ENCODE measurements at regions not wholly inside any gene's neighbourhood (a gene's known extent, or its start where the extent isn't known, plus 50 kb on each side); places are given as distances from the start of the nearest gene placed in this dataset.

- DNase-seq (ENCODE audit: low read depth) = no peak
These were observed 198.4 kb upstream of the NT5C1B start for GRCh38 chr2:18787726-18788125.

DNA sequence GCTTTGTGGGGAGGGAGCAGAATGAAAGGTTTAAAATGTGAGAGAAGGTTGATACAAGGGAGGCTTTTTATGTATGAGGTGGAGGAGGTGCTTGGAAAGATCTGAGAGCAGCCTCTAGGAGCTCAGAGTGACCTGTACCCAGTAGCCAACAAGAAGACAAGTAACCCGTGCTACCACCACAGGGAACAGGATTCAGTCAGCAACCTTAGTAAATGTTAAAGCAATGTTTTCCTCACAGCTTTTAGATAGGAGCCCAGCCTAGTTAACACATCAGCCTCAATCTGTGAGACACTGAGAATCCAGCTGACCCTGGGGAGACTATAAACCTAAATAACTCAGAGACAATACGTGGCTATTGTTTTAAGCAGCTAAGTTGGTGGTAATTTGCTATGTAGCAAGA lies 194.9 kb upstream of the NT5C1B start:
- no peak for DNase-seq (ENCODE audit: low read depth)

GRCh38 chr2:18781541-18782280 lies 192.3 kb upstream of the NT5C1B start:
- DNase-seq (ENCODE audit: low read depth) = peak; percentile 21

GRCh38 chr2:18777250-18777812 lies 188.0 kb upstream of the NT5C1B start:
- DNase-seq (ENCODE audit: low read depth) = no peak

GRCh38 chr2:18771212-18771611 lies 181.8 kb upstream of the NT5C1B start:
- DNase-seq (ENCODE audit: low read depth) = no peak

- DNase-seq (ENCODE audit: low read depth) = peak; percentile 44
These were observed 174.0 kb upstream of the NT5C1B start for GRCh38 chr2:18763338-18763737.

DNA sequence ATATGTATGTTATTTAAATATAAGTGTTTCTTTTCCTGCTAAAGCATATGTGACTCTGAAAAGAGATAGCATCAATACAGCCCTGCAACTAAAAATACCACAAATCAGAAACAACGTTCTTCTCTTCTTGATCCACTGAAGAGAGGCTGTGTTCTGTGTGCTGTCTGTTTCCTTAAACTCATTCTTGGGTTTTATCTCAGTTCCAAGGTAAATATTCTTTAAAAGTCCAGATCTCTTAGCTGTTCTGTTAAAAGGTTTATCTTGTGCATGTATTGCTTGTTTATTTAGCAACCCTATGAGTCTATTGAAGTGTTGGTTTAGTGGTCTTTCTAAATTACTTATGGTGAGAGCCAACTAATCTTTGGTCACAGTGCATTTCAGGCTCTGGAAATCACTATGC lies 173.3 kb upstream of the NT5C1B start:
- peak; percentile 51 for DNase-seq (ENCODE audit: low read depth)

GRCh38 chr2:18754286-18754685 lies 164.9 kb upstream of the NT5C1B start:
- DNase-seq (ENCODE audit: low read depth) = no peak

DNA sequence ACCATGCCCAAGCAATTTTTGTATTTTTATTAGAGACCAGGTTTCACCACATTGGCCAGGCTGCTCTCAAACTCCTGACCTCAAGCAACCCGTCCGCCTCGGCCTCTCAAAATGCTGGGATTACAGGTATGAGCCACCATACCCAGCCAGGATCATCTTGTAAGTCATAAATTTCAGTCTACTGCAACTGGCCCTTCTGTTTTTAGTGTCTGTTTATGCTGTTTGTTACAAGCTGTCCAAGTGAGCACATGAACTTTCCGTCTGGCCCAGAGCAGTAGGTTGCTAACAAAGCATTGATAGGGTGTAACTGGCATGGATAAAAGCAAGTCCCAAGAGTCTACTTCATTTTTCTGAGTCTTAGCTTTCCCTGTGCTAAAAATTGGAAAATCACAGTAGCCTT lies 164.4 kb upstream of the NT5C1B start:
- DNase-seq (ENCODE audit: low read depth) = no peak

DNA sequence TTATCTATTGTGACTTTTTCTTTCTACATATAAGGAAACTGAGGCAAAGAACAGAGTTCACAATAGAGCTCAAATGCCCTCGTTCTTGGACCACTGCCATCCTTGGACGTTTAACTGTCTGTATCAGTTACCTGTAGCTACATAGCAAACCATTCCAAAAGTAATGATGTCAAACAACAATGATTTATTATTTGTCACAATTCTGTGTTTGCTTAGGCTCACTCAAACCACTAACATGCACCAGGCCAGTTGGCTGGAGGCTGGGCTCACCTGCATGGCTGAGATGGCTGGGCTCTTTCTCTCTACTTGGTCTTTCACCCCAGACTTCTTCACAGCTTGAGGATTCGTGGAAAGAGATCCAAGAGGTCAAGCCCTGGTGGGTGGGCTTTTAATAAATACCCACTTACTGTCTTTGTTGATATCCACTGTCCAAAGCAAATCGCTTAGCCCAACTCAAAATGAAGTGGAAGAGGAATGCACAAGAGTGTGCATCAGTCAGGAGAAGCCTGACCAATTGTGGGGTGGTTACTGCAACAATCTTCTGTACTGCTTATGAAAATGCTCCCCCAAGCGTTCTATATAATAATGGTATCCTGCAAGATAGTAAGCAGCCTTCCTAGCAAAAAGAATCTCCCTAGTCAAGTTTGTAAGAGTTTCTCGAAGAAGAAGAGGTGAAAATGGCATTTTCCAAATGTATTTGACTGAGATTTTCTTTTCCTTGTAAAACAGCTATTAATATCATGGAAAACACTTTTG lies 163.5 kb upstream of the NT5C1B start:
- peak; percentile 12 for DNase-seq (ENCODE audit: low read depth)

- DNase-seq (ENCODE audit: low read depth) = no peak
These were observed 162.7 kb upstream of the NT5C1B start for GRCh38 chr2:18752022-18752493.

DNA sequence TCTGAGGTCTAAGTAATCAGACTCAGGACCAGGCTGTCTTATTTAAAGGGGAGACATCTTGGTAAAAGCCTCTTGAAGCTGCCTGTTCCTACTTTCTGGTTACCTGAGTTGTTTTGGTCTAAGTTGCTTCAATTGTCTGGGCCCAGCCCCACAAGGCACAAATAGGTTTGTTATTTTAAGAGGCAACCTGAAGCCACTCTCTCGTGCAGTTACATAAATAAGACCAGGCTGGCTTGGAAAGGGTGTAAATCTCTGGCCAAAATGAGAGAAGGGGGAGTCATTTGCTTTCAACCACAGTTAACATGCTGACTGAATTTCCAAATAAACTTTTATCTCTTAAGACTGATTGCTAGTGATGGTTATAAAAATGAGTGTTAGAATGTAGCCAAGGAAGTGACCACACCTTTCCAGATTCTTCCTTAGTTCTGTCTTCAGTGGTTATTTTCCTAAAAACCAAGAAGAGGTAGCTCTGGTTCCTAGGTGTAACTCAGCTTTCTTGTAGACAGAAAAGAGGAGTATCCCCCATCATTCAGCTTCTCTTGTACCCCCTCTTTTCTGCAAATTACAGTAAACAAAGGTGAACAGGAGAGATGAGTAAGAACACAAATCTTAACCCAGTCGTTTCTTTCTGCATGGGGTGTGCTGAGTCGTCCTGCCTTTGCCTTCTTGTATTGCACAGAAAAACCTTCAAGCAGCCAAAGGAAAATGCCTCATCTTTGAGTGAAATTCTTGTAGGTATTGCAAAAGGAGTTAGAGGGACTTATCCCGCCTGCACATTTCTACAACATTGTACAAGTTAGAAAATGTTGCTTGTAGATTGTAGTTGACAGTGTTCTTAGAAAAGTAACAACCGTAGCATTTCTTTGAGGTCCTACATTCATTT lies 161.5 kb upstream of the NT5C1B start:
- peak; percentile 20 for DNase-seq (ENCODE audit: low read depth)

DNA sequence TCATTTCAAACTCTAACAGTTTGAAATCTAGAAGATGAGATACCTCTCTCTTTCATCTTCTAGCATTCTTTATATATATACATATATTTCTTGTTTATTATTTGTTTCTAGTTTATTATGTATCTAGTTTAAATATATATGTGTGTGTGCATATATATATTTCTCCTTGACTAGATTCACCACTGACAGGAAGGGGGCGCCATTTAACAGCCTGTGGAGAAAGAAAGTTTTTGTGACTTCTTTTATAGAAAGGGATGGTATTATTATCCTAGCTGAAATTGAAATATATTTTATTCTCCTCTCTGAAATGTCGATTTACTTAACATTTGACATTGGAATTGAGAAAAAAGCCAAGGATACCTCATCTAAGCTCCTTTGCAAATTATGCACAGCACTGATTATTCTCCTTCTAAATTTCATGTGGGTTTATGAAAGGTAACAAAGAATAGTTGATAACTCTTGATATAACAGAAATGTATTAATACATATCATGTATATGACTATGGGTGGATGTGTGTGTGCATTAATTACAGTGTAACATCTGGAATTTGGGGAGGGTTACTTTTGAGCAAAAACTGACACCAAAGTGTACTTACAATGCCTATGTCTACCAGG lies 160.7 kb upstream of the NT5C1B start:
- peak; percentile 68 for DNase-seq (ENCODE audit: low read depth)

DNA sequence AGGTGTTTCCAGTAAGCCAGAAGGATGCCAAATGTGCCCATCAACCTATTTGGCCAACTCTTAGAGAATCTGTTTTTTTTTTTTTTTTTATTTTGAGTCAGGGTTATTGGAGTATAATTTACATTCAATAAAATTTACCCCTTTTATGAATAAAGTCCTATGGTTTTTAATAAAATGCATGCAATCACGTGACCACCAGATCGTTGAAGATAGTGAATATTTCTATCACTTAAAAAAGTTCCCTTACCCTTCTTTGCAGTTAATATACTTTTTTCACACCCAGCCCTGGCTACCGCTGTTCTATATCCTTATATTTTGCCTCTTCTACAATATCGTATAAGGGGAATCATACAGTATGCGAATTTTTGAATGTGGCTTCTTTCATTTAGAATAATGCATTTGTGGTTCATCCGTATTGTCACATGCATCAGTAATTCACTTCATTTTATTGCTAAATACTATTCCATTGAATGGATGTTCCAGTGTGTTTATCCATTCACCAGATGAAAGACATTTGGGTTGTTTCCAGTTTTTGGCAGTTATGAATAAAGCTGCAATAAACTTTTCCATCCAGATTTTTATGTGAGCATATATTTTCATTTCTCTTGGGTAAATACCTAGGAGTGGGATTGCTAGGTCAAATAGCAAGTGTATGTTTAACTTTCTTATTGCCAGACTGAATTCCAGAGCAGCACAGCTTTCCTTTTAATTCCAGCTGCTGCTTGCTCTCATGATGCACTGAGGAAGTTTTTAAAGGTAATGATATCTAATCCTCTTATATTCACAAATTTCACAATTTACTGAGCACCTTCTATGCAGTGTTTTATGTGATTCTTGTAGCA lies 156.3 kb upstream of the NT5C1B start:
- DNase-seq (ENCODE audit: low read depth) = no peak

DNA sequence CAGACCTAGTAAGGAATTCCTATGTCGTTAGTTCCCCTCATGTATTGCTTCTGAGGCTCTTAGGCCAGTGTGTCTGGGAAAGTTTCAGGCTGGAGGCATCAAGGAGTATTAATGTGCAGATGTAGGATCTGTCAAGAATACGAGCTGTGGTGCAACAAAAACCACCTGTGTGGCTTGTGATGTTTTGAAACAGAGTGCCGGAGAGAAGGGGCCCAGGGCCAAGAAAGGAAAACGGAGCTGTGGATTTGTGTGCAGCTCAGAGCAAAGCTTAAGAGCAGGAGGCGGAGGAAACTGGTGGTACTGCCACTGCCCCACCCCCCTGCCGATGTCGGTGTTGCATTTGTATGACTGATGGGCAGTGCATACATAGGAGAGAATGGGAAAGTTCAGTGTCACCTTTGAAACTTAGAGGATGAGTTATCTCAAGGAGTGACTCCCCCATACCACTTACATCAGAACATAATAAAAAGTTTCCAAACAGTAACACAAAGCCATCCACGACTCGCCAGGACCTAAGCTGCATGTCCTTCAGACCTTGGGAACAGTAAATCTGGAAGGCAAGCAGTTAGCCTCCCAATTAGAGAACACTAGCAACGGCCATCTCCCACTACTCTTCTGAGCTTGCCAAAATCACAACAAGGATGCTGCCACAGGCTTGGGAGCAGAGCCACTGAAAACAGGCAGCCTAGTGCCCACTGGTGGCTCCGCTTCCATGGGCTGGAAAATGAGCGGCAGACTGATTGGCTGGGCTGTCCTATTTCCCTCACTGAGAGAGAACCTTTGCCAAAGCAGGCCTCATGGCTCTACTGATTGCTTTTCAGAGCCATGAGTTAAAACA lies 152.7 kb upstream of the NT5C1B start:
- DNase-seq (ENCODE audit: low read depth) = peak; percentile 15

- peak; percentile 16 for DNase-seq (ENCODE audit: low read depth)
These were observed 151.8 kb upstream of the NT5C1B start for GRCh38 chr2:18741191-18741590.

DNA sequence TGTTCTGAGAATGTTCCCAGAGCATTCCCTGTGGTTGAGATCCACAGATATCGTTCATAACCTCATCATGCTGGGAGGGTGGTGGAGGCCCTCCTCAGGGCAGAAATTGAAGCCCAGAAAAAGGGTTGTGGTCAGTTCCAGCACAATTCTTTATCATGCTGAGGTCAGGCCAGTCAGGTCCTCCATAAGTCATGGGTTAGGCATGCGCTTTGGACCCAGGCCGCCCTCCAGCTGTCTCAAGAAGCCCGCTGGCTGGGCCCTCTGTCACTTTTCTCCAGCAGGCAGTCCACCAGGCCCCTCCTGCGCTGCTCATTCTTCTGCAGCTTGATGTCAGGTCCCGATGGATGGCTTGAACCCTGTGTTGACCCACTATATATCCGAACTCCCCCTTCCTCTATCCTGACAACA lies 151.1 kb upstream of the NT5C1B start:
- DNase-seq (ENCODE audit: low read depth) = peak; percentile 76

- DNase-seq (ENCODE audit: low read depth) = no peak
These were observed 142.3 kb upstream of the NT5C1B start for GRCh38 chr2:18731666-18732065.

GRCh38 chr2:18724371-18725145 lies 135.2 kb upstream of the NT5C1B start:
- DNase-seq (ENCODE audit: low read depth) = no peak

All from EH (cell line).